Endothelial cell of umbilical vein (primary cell): ENCODE measurements at regions not wholly inside any gene's neighbourhood (a gene's known extent, or its start where the extent isn't known, plus 50 kb on each side); places are given as distances from the start of the nearest gene placed in this dataset.

Experiments
- BruUV-seq: library from RNA; stranded (reverse); fragments of 400-500 nt; replicated peaks from 2 replicates; lab custom pipeline; 2021; lab: Mats Ljungman, UMichigan
- CTCF ChIA-PET: fragments of 300-600, 350-600 bp; sonication (Branson Sonifier 250); formaldehyde crosslinking; loops from one replicate; lab custom pipeline; 2021; ENCODE audit warnings: antibody characterized with exemption, inconsistent platforms; lab: Charles Lee
- POLR2A ChIA-PET: fragments of 300-600, 350-600 bp; sonication (Branson Sonifier 250); formaldehyde crosslinking; loops from one replicate; lab custom pipeline; 2021; ENCODE audit warnings: antibody characterized with exemption, inconsistent platforms; lab: Charles Lee
- DNase-seq: peaks from one replicate; pipeline ENCODE4 v3.0.0-alpha.2; 2011; ENCODE audit warnings: low read depth, low spot score
- FAIRE-seq: peaks from 2 replicates; lab custom pipeline; 2011; peaks lifted over from hg19 to GRCh38; lab: Jason Lieb, UNC
- H2AFZ ChIP-seq: 2 replicates; pipeline ENCODE4 v1.6.0; 2012; ENCODE audit warnings: low read depth, low read length, control low read depth, inconsistent platforms
- H3K27ac ChIP-seq: 2 replicates; pipeline ENCODE4 v1.5.1; 2011; ENCODE audit warnings: low read depth, mild to moderate bottlenecking, control low read depth, low read length, moderate library complexity; ENCODE audit not compliant: insufficient read depth
- H3K27me3 ChIP-seq, 2 experiments: 2 replicates each; pipeline versions ENCODE4 v1.6.0 to v1.6.1; 2011; ENCODE audit warnings: low read length in 2 of 2, mixed read lengths in 1 of 2; ENCODE audit not compliant: control insufficient read depth in 2 of 2, insufficient read depth in 2 of 2
- H3K36me3 ChIP-seq, 2 experiments: 2 replicates in 1 of 2; 3 replicates in 1 of 2; pipeline ENCODE4 v1.5.1; 2011; ENCODE audit warnings: low read length in 2 of 2, mild to moderate bottlenecking in 1 of 2, moderate library complexity in 1 of 2; ENCODE audit not compliant: control insufficient read depth in 2 of 2, insufficient read depth in 2 of 2; ENCODE audit errors: extremely low read depth in 1 of 2
- H3K4me1 ChIP-seq: 3 replicates; pipeline ENCODE4 v1.5.1; 2011; ENCODE audit warnings: mild to moderate bottlenecking, low read length; ENCODE audit not compliant: control insufficient read depth, insufficient read depth; ENCODE audit errors: extremely low read depth
- H3K4me2 ChIP-seq: 2 replicates; pipeline ENCODE4 v1.6.1; 2011; ENCODE audit warnings: low read length, control low read depth, mixed read lengths; ENCODE audit not compliant: insufficient read depth
- H3K4me3 ChIP-seq, 3 experiments: fragments of 200-600 bp in 1 of 3; sonication (generic), shearing (Covaris generic) in 1 of 3; replicated peaks in 1 of 3; 2 replicates each; pipeline ENCODE4 v1.5.1; 2011 to 2016; ENCODE audit warnings: control low read depth in 3 of 3, low read length in 3 of 3, mild to moderate bottlenecking in 2 of 3, inconsistent platforms in 1 of 3, low read depth in 1 of 3, moderate library complexity in 1 of 3; ENCODE audit not compliant: insufficient read depth in 1 of 3
- H3K79me2 ChIP-seq: 2 replicates; pipeline ENCODE4 v1.6.0; 2012; ENCODE audit warnings: low read length, inconsistent platforms; ENCODE audit not compliant: control insufficient read depth, insufficient read depth
- H3K9ac ChIP-seq: replicated peaks from 2 replicates; pipeline ENCODE3; 2011; ENCODE audit warnings: low read length, control low read depth; ENCODE audit not compliant: insufficient read depth; ENCODE audit errors: extremely low read depth
- H3K9me1 ChIP-seq: replicated peaks from 3 replicates; pipeline ENCODE4 v1.6.0; 2011; ENCODE audit warnings: mild to moderate bottlenecking, low read length; ENCODE audit not compliant: control insufficient read depth, insufficient read depth; ENCODE audit errors: extremely low read depth
- H3K9me3 ChIP-seq: replicated peaks from 2 replicates; pipeline ENCODE4 v1.5.1; 2012; ENCODE audit warnings: low read length, inconsistent platforms; ENCODE audit not compliant: control insufficient read depth, insufficient read depth
- H4K20me1 ChIP-seq: replicated peaks from 2 replicates; pipeline ENCODE3; 2011; ENCODE audit warnings: mild to moderate bottlenecking, low read length; ENCODE audit not compliant: control insufficient read depth, insufficient read depth; ENCODE audit errors: extremely low read depth
- CTCF ChIP-seq, 2 donors: IDR thresholded peaks; 1 replicate in 1 of 2; 2 replicates in 1 of 2; pipeline ENCODE4 v1.5.1; 2011; ENCODE audit warnings: low read length in 2 of 2, mild to moderate bottlenecking in 2 of 2, moderate library complexity in 2 of 2, control low read depth in 1 of 2, inconsistent platforms in 1 of 2, low read depth in 1 of 2; ENCODE audit not compliant: insufficient read depth in 1 of 2; ENCODE audit errors: extremely low read depth in 1 of 2
- EZH2 ChIP-seq: IDR thresholded peaks from 2 replicates; pipeline ENCODE4 v1.6.1; 2012; ENCODE audit warnings: borderline replicate concordance, low read depth, mild to moderate bottlenecking, moderate library complexity, low read length, inconsistent platforms; ENCODE audit not compliant: severe bottlenecking
- FOS ChIP-seq: IDR thresholded peaks from 2 replicates; pipeline ENCODE4 v1.6.1; 2011; ENCODE audit warnings: mild to moderate bottlenecking, low read length, moderate library complexity, borderline replicate concordance; ENCODE audit not compliant: insufficient read depth
- GATA2 ChIP-seq: IDR thresholded peaks from 2 replicates; pipeline ENCODE4 v1.7.0; 2011; ENCODE audit warnings: low read depth, mild to moderate bottlenecking, moderate library complexity, mixed read lengths, low read length; ENCODE audit not compliant: insufficient read length, insufficient read depth
- JUN ChIP-seq: IDR thresholded peaks from 2 replicates; pipeline ENCODE4 v1.6.1; 2011; ENCODE audit warnings: borderline replicate concordance, low read depth; ENCODE audit not compliant: insufficient read length, insufficient read depth
- MAX ChIP-seq: IDR thresholded peaks from 2 replicates; pipeline ENCODE4 v1.6.1; 2011; ENCODE audit not compliant: insufficient read depth, insufficient read length
- MYC ChIP-seq: IDR thresholded peaks from one replicate; pipeline ENCODE4 v1.6.1; 2011; ENCODE audit warnings: mild to moderate bottlenecking, low read depth, low read length
- POLR2A ChIP-seq: IDR thresholded peaks from 2 replicates; pipeline ENCODE4 v1.6.1; 2012; ENCODE audit warnings: low read depth, mild to moderate bottlenecking, control low read depth, low read length
- POLR2AphosphoS5 ChIP-seq: IDR thresholded peaks from 2 replicates; pipeline ENCODE4 v1.6.1; 2012; ENCODE audit warnings: low read depth, mild to moderate bottlenecking, control low read depth, low read length, moderate library complexity; ENCODE audit not compliant: insufficient read depth
- dilution Hi-C: fragments of 300-500 bp; cut with MboI; formaldehyde crosslinking; loops from one replicate; pipeline ENCODE4 v1.15.0; 2019; ENCODE audit warnings: low sequenced_read_pairs; ENCODE audit not compliant: extremely low pct_ligation_motif_present
- intact Hi-C: fragments of 100-400 bp; cut with micrococcal nuclease; formaldehyde crosslinking; loops from one replicate; pipeline ENCODE4 v1.10.0; 2022

- Histone ChIP-seq H3K79me2 (no peaks in the 10 kb centered on the region), H3K27ac (no peak overlapping the region), H3K4me3 (no peak overlapping the region), H3K4me1 (no peaks in the 10 kb centered on the region), H3K9me1 (no peaks in the 10 kb centered on the region), H3K9ac (no peak overlapping the region), H3K27me3 (no peaks in the 10 kb centered on the region), H3K4me2 (no peak overlapping the region), H3K36me3 (no peaks in the 10 kb centered on the region), H2AFZ (no peak overlapping the region), H4K20me1 (no peaks in the 10 kb centered on the region), H3K9me3 (peaks cover 5% of the 10 kb centered on the region)
- no TSS peak for BruUV-seq
- intact Hi-C loops: no loop called here
- CTCF ChIA-PET: no interaction called here
- POLR2A ChIA-PET: no interaction called here
- TF ChIP-seq POLR2A (no peak), FOS (no peak), CTCF (IDR thresholded peaks at IDR 0.05; ENCODE audit: extremely low read depth in 1 of 2, insufficient read depth in 1 of 2, low read depth in 1 of 2, low read length in 2 of 2) (no peak), GATA2 (no peak), MAX (no peak), EZH2 (no peak), POLR2AphosphoS5 (no peak), MYC (no peak), JUN (no peak)
- FAIRE-seq (no peak), DNase-seq (no peak)
- dilution Hi-C loops: no loop called here
Observed at GRCh38 chr2:2699121-2699505, 368.0 kb upstream of the MYT1L start.
